HepG2 (cell line): ENCODE measurements at regions not wholly inside any gene's neighbourhood (a gene's known extent, or its start where the extent isn't known, plus 50 kb on each side); places are given as distances from the start of the nearest gene placed in this dataset.

Source experiments
- ATRX ChIP-seq: sonication (generic); formaldehyde crosslinking; IDR thresholded peaks from 2 replicates; pipeline ENCODE4 v1.4.0; 2020; ENCODE audit warnings: missing genetic modification reagents, borderline replicate concordance
- DNMT3B ChIP-seq: conservative IDR thresholded peaks from 2 replicates; pipeline ENCODE4 v1.6.1; 2016; ENCODE audit warnings: missing biosample characterization, control low read depth
- EHMT2 ChIP-seq: fragments of 200-600 bp; sonication (generic); IDR thresholded peaks from 2 replicates; pipeline ENCODE4 v1.7.0; 2017; ENCODE audit warnings: antibody characterized with exemption, low read depth, low read length, borderline replicate concordance
- IKZF1 ChIP-seq: fragments of 450-650 bp; IDR thresholded peaks from 2 replicates; pipeline ENCODE4 v1.7.1; 2016
- KLF13 ChIP-seq: sonication (generic); formaldehyde crosslinking; IDR thresholded peaks from 2 replicates; pipeline ENCODE4 v1.4.0; 2020; ENCODE audit warnings: mild to moderate bottlenecking, missing genetic modification reagents
- LBX2 ChIP-seq: sonication (generic); formaldehyde crosslinking; IDR thresholded peaks from 2 replicates; pipeline ENCODE4 v1.5.0; 2020; ENCODE audit warnings: missing genetic modification reagents, mild to moderate bottlenecking, borderline replicate concordance
- NFE2 ChIP-seq: sonication (generic); formaldehyde crosslinking; IDR thresholded peaks from 2 replicates; pipeline ENCODE4 v1.4.0; 2020; ENCODE audit warnings: missing genetic modification reagents
- NRL ChIP-seq: sonication (generic); formaldehyde crosslinking; IDR thresholded peaks from 2 replicates; pipeline ENCODE4 v1.5.0; 2020; ENCODE audit warnings: missing genetic modification reagents, mild to moderate bottlenecking, moderate library complexity, borderline replicate concordance
- ONECUT2 ChIP-seq: sonication (generic); formaldehyde crosslinking; IDR thresholded peaks from 2 replicates; pipeline ENCODE4 v1.4.0; 2020; ENCODE audit warnings: missing genetic modification reagents
- PHF8 ChIP-seq: sonication (generic); formaldehyde crosslinking; IDR thresholded peaks from 2 replicates; pipeline ENCODE4 v1.5.0; 2020; ENCODE audit warnings: missing genetic modification reagents
- RBAK ChIP-seq: sonication (generic); formaldehyde crosslinking; IDR thresholded peaks from 2 replicates; pipeline ENCODE4 v1.5.1; 2020; ENCODE audit warnings: mild to moderate bottlenecking, missing genetic modification reagents
- RORA ChIP-seq: sonication (generic); formaldehyde crosslinking; IDR thresholded peaks from 2 replicates; pipeline ENCODE4 v1.5.0; 2020; ENCODE audit warnings: mild to moderate bottlenecking, missing genetic modification reagents, moderate library complexity
- TCF12 ChIP-seq, 2 experiments: fragments of 450-650 bp in 1 of 2; sonication (generic) in 1 of 2; formaldehyde crosslinking in 1 of 2; IDR thresholded peaks; 2 replicates each; pipeline versions ENCODE4 v1.6.1 to v1.8.0; 2017 to 2022; ENCODE audit warnings: antibody characterized with exemption in 1 of 2, mild to moderate bottlenecking in 1 of 2, missing genetic modification reagents in 1 of 2, moderate library complexity in 1 of 2
- TFDP1 ChIP-seq: IDR thresholded peaks from 2 replicates; pipeline ENCODE4 v1.6.1; 2016; ENCODE audit warnings: missing compliant biosample characterization, missing genetic modification reagents, borderline replicate concordance
- ZBTB39 ChIP-seq: sonication (generic); formaldehyde crosslinking; IDR thresholded peaks from 2 replicates; pipeline ENCODE4 v1.5.0; 2020; ENCODE audit warnings: missing genetic modification reagents
- ZHX1 ChIP-seq: sonication (generic); formaldehyde crosslinking; IDR thresholded peaks from 2 replicates; pipeline ENCODE4 v1.8.1; 2022; ENCODE audit warnings: low read depth, mild to moderate bottlenecking, missing genetic modification reagents
- ZNF224 ChIP-seq: sonication (generic); formaldehyde crosslinking; IDR thresholded peaks from 2 replicates; pipeline ENCODE4 v1.5.0; 2020; ENCODE audit warnings: mild to moderate bottlenecking, missing genetic modification reagents
- ZNF513 ChIP-seq: sonication (generic); formaldehyde crosslinking; conservative IDR thresholded peaks from 2 replicates; pipeline ENCODE4 v1.5.0; 2020; ENCODE audit warnings: missing genetic modification reagents
- ZNF619 ChIP-seq: sonication (generic); formaldehyde crosslinking; IDR thresholded peaks from 2 replicates; pipeline ENCODE4 v1.4.0; 2020; ENCODE audit warnings: mild to moderate bottlenecking, missing genetic modification reagents
- ZNF652 ChIP-seq: IDR thresholded peaks from 2 replicates; pipeline ENCODE4 v1.6.1; 2016; ENCODE audit warnings: low read depth, borderline replicate concordance
- ZNF704 ChIP-seq: sonication (generic); formaldehyde crosslinking; IDR thresholded peaks from 2 replicates; pipeline ENCODE4 v1.8.1; 2023; ENCODE audit warnings: mild to moderate bottlenecking, inconsistent platforms, moderate library complexity, missing genetic modification reagents, borderline replicate concordance
- ZNF792 ChIP-seq: IDR thresholded peaks from 2 replicates; pipeline ENCODE4 v1.6.1; 2016

- TF ChIP-seq EHMT2: peak; percentile 60; the same call in 1 of the 2 replicates
- TF ChIP-seq ZNF619: no peak
- TF ChIP-seq ATRX (CRISPR knock-in tag): no peak
- TF ChIP-seq ZNF704: no peak
- TF ChIP-seq ZNF224 (CRISPR knock-in tag): no peak
- no peak for TF ChIP-seq IKZF1
- TF ChIP-seq ONECUT2 (CRISPR knock-in tag): peak; percentile 26; the same call in 1 of the 2 replicates
- 0 out of 2 replicates have a peak, but pooled peaks have one; percentile 31 for TF ChIP-seq ZNF652
- no peak for TF ChIP-seq ZNF513
- no peak for TF ChIP-seq RBAK (CRISPR knock-in tag)
- TF ChIP-seq ZHX1 (CRISPR knock-in tag): 0 out of 2 replicates have a peak, but pooled peaks have one; percentile 18
- TF ChIP-seq ZNF792 (CRISPR knock-in tag): 0 out of 2 replicates have a peak, but pooled peaks have one; percentile 21
- no peak for TF ChIP-seq TFDP1 (CRISPR knock-in tag)
- no peak for TF ChIP-seq KLF13 (CRISPR knock-in tag)
- no peak for TF ChIP-seq LBX2
- no peak for TF ChIP-seq RORA (CRISPR knock-in tag)
- no peak for TF ChIP-seq NFE2 (CRISPR knock-in tag)
- no peak for TF ChIP-seq PHF8 (CRISPR knock-in tag)
- TF ChIP-seq DNMT3B (CRISPR knock-in tag): peak; percentile 78; the same call in 1 of the 2 replicates
- TF ChIP-seq NRL (CRISPR knock-in tag): no peak
- no peak for TF ChIP-seq ZBTB39 (CRISPR knock-in tag)
- TF ChIP-seq TCF12 (IDR thresholded peaks at IDR 0.05): no peak
- TF ChIP-seq TCF12 (CRISPR knock-in tag; IDR thresholded peaks at IDR 0.05): peak; percentile 78; the same call in 1 of the 2 replicates
Observed at GRCh38 chr10:3889961-3890522, 105.0 kb upstream of the KLF6 start (continued).
